Gastrocnemius medialis (tissue), 4 donors: ENCODE measurements at regions not wholly inside any gene's neighbourhood (a gene's known extent, or its start where the extent isn't known, plus 50 kb on each side); places are given as distances from the start of the nearest gene placed in this dataset.

Experiments used
- POLR2A ChIP-seq, 2 donors: fragments of 450-650 bp; IDR thresholded peaks; one replicate each; pipeline ENCODE4 v1.6.1; 2017; ENCODE audit warnings: antibody characterized with exemption in 2 of 2, mild to moderate bottlenecking in 2 of 2, moderate library complexity in 2 of 2
- TF ChIP-seq, protein P1 (sequence below), 5 experiments: fragments of 450-650 bp in 3 of 5; fragments of 200-600 bp in 2 of 5; sonication (generic) in 2 of 5; IDR thresholded peaks in 4 of 5; conservative IDR thresholded peaks in 1 of 5; 1 replicate in 4 of 5; 2 replicates in 1 of 5; pipeline ENCODE4 v1.5.1; 2016 to 2019; ENCODE audit warnings: antibody characterized with exemption in 5 of 5, mild to moderate bottlenecking in 3 of 5, moderate library complexity in 3 of 5

DNA sequence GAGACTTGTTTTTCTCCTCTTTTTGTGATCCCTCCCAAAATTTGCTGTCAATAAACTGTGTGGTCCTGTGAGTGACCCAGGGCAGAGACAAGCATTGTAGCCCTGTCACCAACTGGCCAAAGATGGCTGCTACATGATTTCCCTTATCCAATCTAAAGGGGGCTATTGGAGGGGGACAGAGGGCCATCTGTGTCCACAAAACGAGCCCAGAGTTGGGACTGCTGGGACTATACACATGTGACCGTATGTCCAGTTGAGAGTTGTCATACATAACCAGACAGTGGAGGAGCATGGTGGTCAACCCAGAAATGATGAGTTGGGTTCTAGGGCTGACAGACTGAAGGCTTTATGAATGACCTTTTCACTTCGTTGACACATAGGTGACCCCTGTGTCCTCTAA, 55.3 kb upstream of the SDK1 start:
- TF ChIP-seq, protein P1, sequence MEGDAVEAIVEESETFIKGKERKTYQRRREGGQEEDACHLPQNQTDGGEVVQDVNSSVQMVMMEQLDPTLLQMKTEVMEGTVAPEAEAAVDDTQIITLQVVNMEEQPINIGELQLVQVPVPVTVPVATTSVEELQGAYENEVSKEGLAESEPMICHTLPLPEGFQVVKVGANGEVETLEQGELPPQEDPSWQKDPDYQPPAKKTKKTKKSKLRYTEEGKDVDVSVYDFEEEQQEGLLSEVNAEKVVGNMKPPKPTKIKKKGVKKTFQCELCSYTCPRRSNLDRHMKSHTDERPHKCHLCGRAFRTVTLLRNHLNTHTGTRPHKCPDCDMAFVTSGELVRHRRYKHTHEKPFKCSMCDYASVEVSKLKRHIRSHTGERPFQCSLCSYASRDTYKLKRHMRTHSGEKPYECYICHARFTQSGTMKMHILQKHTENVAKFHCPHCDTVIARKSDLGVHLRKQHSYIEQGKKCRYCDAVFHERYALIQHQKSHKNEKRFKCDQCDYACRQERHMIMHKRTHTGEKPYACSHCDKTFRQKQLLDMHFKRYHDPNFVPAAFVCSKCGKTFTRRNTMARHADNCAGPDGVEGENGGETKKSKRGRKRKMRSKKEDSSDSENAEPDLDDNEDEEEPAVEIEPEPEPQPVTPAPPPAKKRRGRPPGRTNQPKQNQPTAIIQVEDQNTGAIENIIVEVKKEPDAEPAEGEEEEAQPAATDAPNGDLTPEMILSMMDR (IDR thresholded peaks at IDR 0.05 in 4 of 5, conservative IDR thresholded peaks at IDR 0.05 in 1 of 5): no peak
- no peak for TF ChIP-seq POLR2A (IDR thresholded peaks at IDR 0.05)
